Left colon (tissue), 2 donors: ENCODE measurements at regions not wholly inside any gene's neighbourhood (a gene's known extent, or its start where the extent isn't known, plus 50 kb on each side); places are given as distances from the start of the nearest gene placed in this dataset.

ENCODE experiments used
- ATAC-seq: fragments of 200-7000 bp; cut with Tn5 transposase; one replicate; pipeline ENCODE4 v1.9.1; 2020; ENCODE audit warnings: mild to moderate bottlenecking, moderate library complexity
- DNase-seq, 2 donors: peaks; one replicate each; pipeline ENCODE4 v3.0.0-alpha.2; 2020
- intact Hi-C, 2 donors: fragments of 100-400 bp; cut with DNase I in 1 of 2; cut with micrococcal nuclease in 1 of 2; formaldehyde crosslinking; loops; one replicate each; pipeline versions ENCODE4 v1.11.2 to v1.14.0; 2022; cut with DNase I, micrococcal nuclease
- donor health status: DM: no; HTN: no; CAD: no.
- donor health status: DM: yes; HTN: yes; CAD: no.

- no peak for DNase-seq
- intact Hi-C loops, result no loop called here
- ATAC-seq, result no peak
These were observed 196.3 kb upstream of the TANK start for GRCh38 chr2:160963957-160964356.

- no peak for DNase-seq
- intact Hi-C loops, result no loop called here
- no peak for ATAC-seq
These were observed 192.7 kb upstream of the TANK start for GRCh38 chr2:160967523-160967922.

GRCh38 chr2:160968183-160968582 lies 192.0 kb upstream of the TANK start:
- intact Hi-C loops, result no loop called here
- ATAC-seq (no peak), DNase-seq (no peak)

GRCh38 chr2:160970052-160970965 lies 189.9 kb upstream of the TANK start:
- DNase-seq (no peak), ATAC-seq (peak; percentile 88)
- intact Hi-C loops, result loop anchor here in 1 of 2 donors (10.0 kb wide), 1 partner anchor 646 kb away; no protein-coding TSS in a partner anchor

GRCh38 chr2:160973991-160974390 lies 186.2 kb upstream of the TANK start:
- ATAC-seq (no peak), DNase-seq (no peak)
- intact Hi-C loops, result loop anchor here in 1 of 2 donors (10.0 kb wide), 1 partner anchor 649 kb away; no protein-coding TSS in a partner anchor

GRCh38 chr2:160974803-160975202 lies 185.4 kb upstream of the TANK start:
- ATAC-seq, result no peak
- no peak for DNase-seq
- intact Hi-C loops, result loop anchor here in 1 of 2 donors (10.0 kb wide), 1 partner anchor 650 kb away; no protein-coding TSS in a partner anchor

GRCh38 chr2:160976797-160977196 lies 183.4 kb upstream of the TANK start:
- ATAC-seq (no peak), DNase-seq (no peak)
- intact Hi-C loops, result loop anchor here in 1 of 2 donors (10.0 kb wide), 1 partner anchor 652 kb away; no protein-coding TSS in a partner anchor

- intact Hi-C loops, result loop anchor here in 1 of 2 donors (10.0 kb wide), 1 partner anchor 653 kb away; no protein-coding TSS in a partner anchor
- no peak for DNase-seq
- ATAC-seq, result no peak
These were observed 182.9 kb upstream of the TANK start for GRCh38 chr2:160977376-160977775.

- intact Hi-C loops, result loop anchor here in 1 of 2 donors (10.0 kb wide), 1 partner anchor 653 kb away; no protein-coding TSS in a partner anchor
- no peak for ATAC-seq
- no peak for DNase-seq
These were observed 182.4 kb upstream of the TANK start for GRCh38 chr2:160977854-160978253.

GRCh38 chr2:160984426-160985077 lies 175.7 kb upstream of the TANK start:
- no peak for ATAC-seq
- DNase-seq, result no peak
- intact Hi-C loops, result no loop called here

- ATAC-seq (no peak), DNase-seq (no peak)
- intact Hi-C loops, result no loop called here
These were observed 170.4 kb upstream of the TANK start for GRCh38 chr2:160989778-160990177.

GRCh38 chr2:160993654-160994061 lies 166.6 kb upstream of the TANK start:
- DNase-seq, result no peak
- intact Hi-C loops, result no loop called here
- no peak for ATAC-seq

- ATAC-seq (peak; percentile 71), DNase-seq (peak; percentile 50 to 62)
- intact Hi-C loops, result loop anchor here in 1 of 2 donors (5.0 kb wide), 1 partner anchor 882 kb away; no protein-coding TSS in a partner anchor
These were observed 165.9 kb upstream of the TANK start for GRCh38 chr2:160994141-160995002.

GRCh38 chr2:160996584-160996983 lies 163.6 kb upstream of the TANK start:
- no peak for ATAC-seq
- intact Hi-C loops, result loop anchor here in 1 of 2 donors (5.0 kb wide), 1 partner anchor 884 kb away; no protein-coding TSS in a partner anchor

GRCh38 chr2:161004379-161004778 lies 155.8 kb upstream of the TANK start:
- ATAC-seq (no peak), DNase-seq (no peak)
- intact Hi-C loops, result no loop called here

More at GRCh38 chr2:160996584-160996983, 163.6 kb upstream of the TANK start:
- no peak for DNase-seq

- intact Hi-C loops, result no loop called here
- ATAC-seq, result no peak
These were observed 155.1 kb upstream of the TANK start for GRCh38 chr2:161005170-161005569.

GRCh38 chr2:161008311-161008710 lies 151.9 kb upstream of the TANK start:
- ATAC-seq, result no peak
- no peak for DNase-seq
- intact Hi-C loops, result no loop called here

More at GRCh38 chr2:161005170-161005569, 155.1 kb upstream of the TANK start:
- no peak for DNase-seq

- intact Hi-C loops, result no loop called here
- ATAC-seq, result no peak
- no peak for DNase-seq
These were observed 149.7 kb upstream of the TANK start for GRCh38 chr2:161010503-161011015.
